Sigmoid colon (tissue), 4 donors: ENCODE measurements at regions not wholly inside any gene's neighbourhood (a gene's known extent, or its start where the extent isn't known, plus 50 kb on each side); places are given as distances from the start of the nearest gene placed in this dataset.

Experiments used
- CTCF ChIP-seq, 4 experiments: fragments of 450-650 bp in 3 of 4; fragments of 200-600 bp in 1 of 4; IDR thresholded peaks; one replicate each; pipeline ENCODE4 v1.5.1; 2016 to 2019; ENCODE audit warnings: antibody characterized with exemption in 4 of 4, mild to moderate bottlenecking in 3 of 4, moderate library complexity in 2 of 4
- EP300 ChIP-seq, 4 donors: sonication (generic); formaldehyde crosslinking; IDR thresholded peaks; one replicate each; pipeline ENCODE4 v1.6.1; 2017; ENCODE audit warnings: antibody characterized with exemption in 4 of 4
- POLR2A ChIP-seq, 2 donors: fragments of 450-650 bp; IDR thresholded peaks; one replicate each; pipeline ENCODE4 v1.6.1; 2016; ENCODE audit warnings: antibody characterized with exemption in 2 of 2, mild to moderate bottlenecking in 2 of 2, moderate library complexity in 2 of 2
- POLR2AphosphoS5 ChIP-seq, 4 donors: sonication (generic); formaldehyde crosslinking; IDR thresholded peaks; one replicate each; pipeline ENCODE4 v1.6.1; 2017; ENCODE audit warnings: antibody characterized with exemption in 4 of 4

GRCh38 chr2:234861841-234862735, 89.7 kb upstream of the SH3BP4 start:
- TF ChIP-seq CTCF (IDR thresholded peaks at IDR 0.05) (no peak), POLR2AphosphoS5 (IDR thresholded peaks at IDR 0.05) (no peak), POLR2A (IDR thresholded peaks at IDR 0.05) (no peak), EP300 (IDR thresholded peaks at IDR 0.05) (no peak)
